ENCODE measurements at regions not wholly inside any gene's neighbourhood (a gene's known extent, or its start where the extent isn't known, plus 50 kb on each side); places are given as distances from the start of the nearest gene placed in this dataset.

- Histone ChIP-seq H3K27me3 (replicated peaks in 1 of 2; ENCODE audit: control insufficient read depth in 2 of 2, insufficient read depth in 2 of 2, low read length in 1 of 2) (no peaks in the 10 kb centered on the region), H3K27ac (ENCODE audit: control insufficient read depth, insufficient read depth) (no peak overlapping the region), H3K4me2 (ENCODE audit: control insufficient read depth, insufficient read depth) (no peak overlapping the region), H4K20me1 (ENCODE audit: control insufficient read depth, insufficient read depth) (no peaks in the 10 kb centered on the region), H3K36me3 (ENCODE audit: control insufficient read depth in 2 of 2, insufficient read depth in 2 of 2, low read length in 1 of 2) (no peaks in the 10 kb centered on the region), H2AFZ (ENCODE audit: control insufficient read depth, low read depth, low read length) (no peak overlapping the region), H3K79me2 (ENCODE audit: control insufficient read depth, insufficient read depth, low read length) (no peaks in the 10 kb centered on the region), H3K9me3 (replicated peaks; ENCODE audit: control insufficient read depth, insufficient read depth, low read length) (no peaks in the 10 kb centered on the region), H3K4me3 (no peak overlapping the region), H3K4me1 (ENCODE audit: control insufficient read depth, insufficient read depth, low read length) (no peaks in the 10 kb centered on the region), H3K9ac (ENCODE audit: control insufficient read depth, insufficient read depth, low read length) (no peak overlapping the region)
- ChIA-PET CTCF (interaction anchor here (0.6 to 1.2 kb wide), 2 partner anchors 18 to 54 kb away, joined by 3 to 5 read pairs; no protein-coding TSS in a partner anchor), POLR2A (interaction anchor here (0.7 to 0.8 kb wide), 3 partner anchors 13 to 541 kb away, joined by 3 to 6 read pairs (median 3); no protein-coding TSS in a partner anchor), SMC1A (ENCODE audit: uncharacterized antibody, unreplicated experiment) (interaction anchor here (0.6 to 2.1 kb wide), 5 partner anchors 9 to 275 kb away, joined by 3 to 4 read pairs (median 3); no protein-coding TSS in a partner anchor), RAD21 (ENCODE audit: unreplicated experiment) (no interaction called here)
- FAIRE-seq (no peak), ATAC-seq (no peak), DNase-seq (ENCODE audit: low read depth, low spot score) (no peak)
- in situ Hi-C loops (cut with MboI) (no loop called here), intact Hi-C loops (cut with micrococcal nuclease; ENCODE audit: unreplicated experiment) (no loop called here)
- no TSS peak for BruUV-seq (replicated peaks)
- 40% methylated on average over 4 of the region's 4 CpGs for WGBS (ENCODE audit: insufficient coverage, insufficient replicate concordance, low lambda C conversion rate, missing lambda C conversion rate)
- no peak for TF ChIP-seq BCL11A (IDR thresholded peaks at IDR 0.05; ENCODE audit: low read depth, low read length)
- TF ChIP-seq RAD21 (IDR thresholded peaks at IDR 0.05; ENCODE audit: insufficient read depth, low read depth, low read length): no peak
- TF ChIP-seq, protein P1, sequence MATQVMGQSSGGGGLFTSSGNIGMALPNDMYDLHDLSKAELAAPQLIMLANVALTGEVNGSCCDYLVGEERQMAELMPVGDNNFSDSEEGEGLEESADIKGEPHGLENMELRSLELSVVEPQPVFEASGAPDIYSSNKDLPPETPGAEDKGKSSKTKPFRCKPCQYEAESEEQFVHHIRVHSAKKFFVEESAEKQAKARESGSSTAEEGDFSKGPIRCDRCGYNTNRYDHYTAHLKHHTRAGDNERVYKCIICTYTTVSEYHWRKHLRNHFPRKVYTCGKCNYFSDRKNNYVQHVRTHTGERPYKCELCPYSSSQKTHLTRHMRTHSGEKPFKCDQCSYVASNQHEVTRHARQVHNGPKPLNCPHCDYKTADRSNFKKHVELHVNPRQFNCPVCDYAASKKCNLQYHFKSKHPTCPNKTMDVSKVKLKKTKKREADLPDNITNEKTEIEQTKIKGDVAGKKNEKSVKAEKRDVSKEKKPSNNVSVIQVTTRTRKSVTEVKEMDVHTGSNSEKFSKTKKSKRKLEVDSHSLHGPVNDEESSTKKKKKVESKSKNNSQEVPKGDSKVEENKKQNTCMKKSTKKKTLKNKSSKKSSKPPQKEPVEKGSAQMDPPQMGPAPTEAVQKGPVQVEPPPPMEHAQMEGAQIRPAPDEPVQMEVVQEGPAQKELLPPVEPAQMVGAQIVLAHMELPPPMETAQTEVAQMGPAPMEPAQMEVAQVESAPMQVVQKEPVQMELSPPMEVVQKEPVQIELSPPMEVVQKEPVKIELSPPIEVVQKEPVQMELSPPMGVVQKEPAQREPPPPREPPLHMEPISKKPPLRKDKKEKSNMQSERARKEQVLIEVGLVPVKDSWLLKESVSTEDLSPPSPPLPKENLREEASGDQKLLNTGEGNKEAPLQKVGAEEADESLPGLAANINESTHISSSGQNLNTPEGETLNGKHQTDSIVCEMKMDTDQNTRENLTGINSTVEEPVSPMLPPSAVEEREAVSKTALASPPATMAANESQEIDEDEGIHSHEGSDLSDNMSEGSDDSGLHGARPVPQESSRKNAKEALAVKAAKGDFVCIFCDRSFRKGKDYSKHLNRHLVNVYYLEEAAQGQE (IDR thresholded peaks at IDR 0.05; ENCODE audit: low read depth, low read length): no peak
- no peak for TF ChIP-seq IRF3 (IDR thresholded peaks at IDR 0.05)
- TF ChIP-seq HDGF (IDR thresholded peaks at IDR 0.05): no peak
- TF ChIP-seq, protein P2, sequence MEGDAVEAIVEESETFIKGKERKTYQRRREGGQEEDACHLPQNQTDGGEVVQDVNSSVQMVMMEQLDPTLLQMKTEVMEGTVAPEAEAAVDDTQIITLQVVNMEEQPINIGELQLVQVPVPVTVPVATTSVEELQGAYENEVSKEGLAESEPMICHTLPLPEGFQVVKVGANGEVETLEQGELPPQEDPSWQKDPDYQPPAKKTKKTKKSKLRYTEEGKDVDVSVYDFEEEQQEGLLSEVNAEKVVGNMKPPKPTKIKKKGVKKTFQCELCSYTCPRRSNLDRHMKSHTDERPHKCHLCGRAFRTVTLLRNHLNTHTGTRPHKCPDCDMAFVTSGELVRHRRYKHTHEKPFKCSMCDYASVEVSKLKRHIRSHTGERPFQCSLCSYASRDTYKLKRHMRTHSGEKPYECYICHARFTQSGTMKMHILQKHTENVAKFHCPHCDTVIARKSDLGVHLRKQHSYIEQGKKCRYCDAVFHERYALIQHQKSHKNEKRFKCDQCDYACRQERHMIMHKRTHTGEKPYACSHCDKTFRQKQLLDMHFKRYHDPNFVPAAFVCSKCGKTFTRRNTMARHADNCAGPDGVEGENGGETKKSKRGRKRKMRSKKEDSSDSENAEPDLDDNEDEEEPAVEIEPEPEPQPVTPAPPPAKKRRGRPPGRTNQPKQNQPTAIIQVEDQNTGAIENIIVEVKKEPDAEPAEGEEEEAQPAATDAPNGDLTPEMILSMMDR (IDR thresholded peaks at IDR 0.05 in 2 of 3, conservative IDR thresholded peaks at IDR 0.05 in 1 of 3; ENCODE audit: control insufficient read depth in 2 of 3, extremely low read depth in 1 of 3, insufficient read depth in 1 of 3, low read depth in 3 of 3, low read length in 3 of 3): no peak
- no peak for TF ChIP-seq NFXL1 (IDR thresholded peaks at IDR 0.05; ENCODE audit: borderline replicate concordance)
- no peak for TF ChIP-seq CHD4 (IDR thresholded peaks at IDR 0.05)
- TF ChIP-seq, protein P3, sequence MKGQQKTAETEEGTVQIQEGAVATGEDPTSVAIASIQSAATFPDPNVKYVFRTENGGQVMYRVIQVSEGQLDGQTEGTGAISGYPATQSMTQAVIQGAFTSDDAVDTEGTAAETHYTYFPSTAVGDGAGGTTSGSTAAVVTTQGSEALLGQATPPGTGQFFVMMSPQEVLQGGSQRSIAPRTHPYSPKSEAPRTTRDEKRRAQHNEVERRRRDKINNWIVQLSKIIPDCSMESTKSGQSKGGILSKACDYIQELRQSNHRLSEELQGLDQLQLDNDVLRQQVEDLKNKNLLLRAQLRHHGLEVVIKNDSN (IDR thresholded peaks at IDR 0.05; ENCODE audit: borderline replicate concordance, extremely low read length, insufficient read depth, low read depth, low read length): no peak
- TF ChIP-seq GABPA (IDR thresholded peaks at IDR 0.05; ENCODE audit: low read depth): no peak
- no peak for TF ChIP-seq BRCA1 (IDR thresholded peaks at IDR 0.05; ENCODE audit: low read depth, low read length)
- TF ChIP-seq, protein P4, sequence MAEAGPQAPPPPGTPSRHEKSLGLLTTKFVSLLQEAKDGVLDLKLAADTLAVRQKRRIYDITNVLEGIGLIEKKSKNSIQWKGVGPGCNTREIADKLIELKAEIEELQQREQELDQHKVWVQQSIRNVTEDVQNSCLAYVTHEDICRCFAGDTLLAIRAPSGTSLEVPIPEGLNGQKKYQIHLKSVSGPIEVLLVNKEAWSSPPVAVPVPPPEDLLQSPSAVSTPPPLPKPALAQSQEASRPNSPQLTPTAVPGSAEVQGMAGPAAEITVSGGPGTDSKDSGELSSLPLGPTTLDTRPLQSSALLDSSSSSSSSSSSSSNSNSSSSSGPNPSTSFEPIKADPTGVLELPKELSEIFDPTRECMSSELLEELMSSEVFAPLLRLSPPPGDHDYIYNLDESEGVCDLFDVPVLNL (IDR thresholded peaks at IDR 0.05; ENCODE audit: low read depth, low read length): no peak
These were observed 317.8 kb upstream of the SLITRK3 start for GRCh38 chr3:165513715-165514701.

All from GM12878 (cell line).